Ishikawa (cell line): ENCODE measurements at regions not wholly inside any gene's neighbourhood (a gene's known extent, or its start where the extent isn't known, plus 50 kb on each side); places are given as distances from the start of the nearest gene placed in this dataset.

Experiments
- CEBPB ChIP-seq: IDR thresholded peaks from 2 replicates; pipeline ENCODE4 v1.6.1; 2012
- CREB1 ChIP-seq: IDR thresholded peaks from 2 replicates; pipeline ENCODE4 v1.6.1; 2012; ENCODE audit warnings: low read depth
- EGR1 ChIP-seq: IDR thresholded peaks from 2 replicates; pipeline ENCODE4 v1.6.1; 2012
- EP300 ChIP-seq: IDR thresholded peaks from 2 replicates; pipeline ENCODE4 v1.6.1; 2012; ENCODE audit warnings: borderline replicate concordance
- FOXM1 ChIP-seq: IDR thresholded peaks from 2 replicates; pipeline ENCODE4 v1.6.1; 2012; ENCODE audit warnings: low read depth, borderline replicate concordance
- MAX ChIP-seq: IDR thresholded peaks from 2 replicates; pipeline ENCODE4 v1.6.1; 2012
- NFIC ChIP-seq: IDR thresholded peaks from 2 replicates; pipeline ENCODE4 v1.6.1; 2012
- RAD21 ChIP-seq: IDR thresholded peaks from 2 replicates; pipeline ENCODE4 v1.6.1; 2012; ENCODE audit warnings: low read depth
- REST ChIP-seq: IDR thresholded peaks from 2 replicates; pipeline ENCODE4 v1.6.1; 2012; ENCODE audit warnings: low read depth, mild to moderate bottlenecking
- TAF1 ChIP-seq: IDR thresholded peaks from 2 replicates; pipeline ENCODE4 v1.6.1; 2012; ENCODE audit warnings: low read depth, mild to moderate bottlenecking
- TCF12 ChIP-seq: IDR thresholded peaks from 2 replicates; pipeline ENCODE4 v1.6.1; 2012; ENCODE audit warnings: low read depth
- TEAD4 ChIP-seq: IDR thresholded peaks from 2 replicates; pipeline ENCODE4 v1.6.1; 2012
- USF1 ChIP-seq: IDR thresholded peaks from 2 replicates; pipeline ENCODE4 v1.6.1; 2012
- YY1 ChIP-seq: IDR thresholded peaks from 2 replicates; pipeline ENCODE4 v1.6.1; 2012; ENCODE audit warnings: low read depth
- ZBTB7A ChIP-seq: IDR thresholded peaks from 2 replicates; pipeline ENCODE4 v1.6.1; 2012; ENCODE audit warnings: low read depth

- TF ChIP-seq USF1 = no peak
- no peak for TF ChIP-seq TEAD4
- no peak for TF ChIP-seq CREB1
- TF ChIP-seq ZBTB7A = no peak
- TF ChIP-seq NFIC = no peak
- TF ChIP-seq REST = no peak
These were observed 296.4 kb downstream of the ADAMTS20 start for GRCh38 chr12:43255522-43256111.

- TF ChIP-seq FOXM1 = no peak
- no peak for TF ChIP-seq TAF1
- no peak for TF ChIP-seq CREB1
- TF ChIP-seq TCF12 = no peak
- TF ChIP-seq CEBPB = no peak
- no peak for TF ChIP-seq TEAD4
- TF ChIP-seq NFIC = no peak
- no peak for TF ChIP-seq USF1
- no peak for TF ChIP-seq EGR1
- no peak for TF ChIP-seq ZBTB7A
- no peak for TF ChIP-seq MAX
- TF ChIP-seq REST = no peak
- no peak for TF ChIP-seq EP300
- no peak for TF ChIP-seq YY1
- no peak for TF ChIP-seq RAD21
These were observed 299.4 kb downstream of the ADAMTS20 start for GRCh38 chr12:43252585-43252984.

GRCh38 chr12:43245947-43246346, 306.1 kb downstream of the ADAMTS20 start:
- TF ChIP-seq ZBTB7A (no peak), NFIC (no peak), TCF12 (no peak), CREB1 (no peak), EP300 (no peak), USF1 (no peak), EGR1 (no peak), MAX (no peak), TEAD4 (no peak), CEBPB (no peak), TAF1 (no peak), FOXM1 (no peak), RAD21 (no peak), YY1 (no peak), REST (no peak)

GRCh38 chr12:43241986-43242385, 310.0 kb downstream of the ADAMTS20 start:
- TF ChIP-seq NFIC (no peak), MAX (no peak), EGR1 (no peak), REST (no peak)
